ENCODE measurements at regions not wholly inside any gene's neighbourhood (a gene's known extent, or its start where the extent isn't known, plus 50 kb on each side); places are given as distances from the start of the nearest gene placed in this dataset.

- FAIRE-seq (no peak), DNase-seq (ENCODE audit: low read depth in 1 of 2, low spot score in 2 of 2) (no peak)
- CTCF ChIA-PET (ENCODE audit: partially characterized antibody): interaction anchor here (0.6 kb wide), 1 partner anchor 307 kb away, joined by 3 read pairs; no protein-coding TSS in a partner anchor
- H3K9ac ChIP-seq (replicated peaks in 1 of 4; ENCODE audit: extremely low read depth in 1 of 4, low read depth in 3 of 4, low read length in 3 of 4): no peak overlapping the region
- no peaks in the 10 kb centered on the region for H4K20me1 ChIP-seq (replicated peaks in 1 of 2; ENCODE audit: control insufficient read depth in 1 of 2, insufficient read depth in 2 of 2, low read length in 2 of 2)
- H2BK120ac ChIP-seq (replicated peaks; ENCODE audit: low read depth, low read length): no peak overlapping the region
- no peaks in the 10 kb centered on the region for H3K4me1 ChIP-seq (replicated peaks in 1 of 4; ENCODE audit: control insufficient read depth in 3 of 4, insufficient read depth in 4 of 4, low read length in 3 of 4)
- no peaks in the 10 kb centered on the region for H3K9me3 ChIP-seq (ENCODE audit: insufficient read depth in 2 of 2, low read depth in 1 of 2, low read length in 1 of 2)
- no peak overlapping the region for H2BK15ac ChIP-seq (ENCODE audit: low read length)
- no peak overlapping the region for H3K4me2 ChIP-seq (ENCODE audit: insufficient read depth in 1 of 2, low read depth in 2 of 2, low read length in 2 of 2)
- H2BK12ac ChIP-seq (ENCODE audit: low read depth, low read length): no peak overlapping the region
- no peak overlapping the region for H3K56ac ChIP-seq (replicated peaks; ENCODE audit: insufficient read length, low read depth, low read length)
- H2BK20ac ChIP-seq (ENCODE audit: low read length): no peak overlapping the region
- no peak overlapping the region for H3K23ac ChIP-seq (ENCODE audit: insufficient read length)
- H4K8ac ChIP-seq (ENCODE audit: extremely low read depth, insufficient read depth, low read length): no peak overlapping the region
- H3K79me1 ChIP-seq (ENCODE audit: low read depth, low read length): no peaks in the 10 kb centered on the region
- H3K79me2 ChIP-seq (ENCODE audit: control insufficient read depth in 1 of 2, insufficient read depth in 2 of 2, low read length in 2 of 2): no peaks in the 10 kb centered on the region
- POLR2A ChIA-PET (ENCODE audit: partially characterized antibody): no interaction called here
- H4K91ac ChIP-seq (replicated peaks; ENCODE audit: insufficient read length, low read length): no peak overlapping the region
- no peak overlapping the region for H4K5ac ChIP-seq (ENCODE audit: insufficient read length, low read depth, low read length)
- no peak overlapping the region for H3K4me3 ChIP-seq (ENCODE audit: extremely low read depth in 1 of 4, insufficient read depth in 2 of 4, low read depth in 3 of 4, low read length in 4 of 4)
- TF ChIP-seq GABPA (IDR thresholded peaks at IDR 0.05; ENCODE audit: borderline replicate concordance, insufficient read depth, low read length) (no peak), RXRA (IDR thresholded peaks at IDR 0.05; ENCODE audit: insufficient read depth, low read depth, low read length) (no peak), MAX (IDR thresholded peaks at IDR 0.05) (no peak), TCF12 (IDR thresholded peaks at IDR 0.05; ENCODE audit: low read depth, low read length) (no peak), TBP (IDR thresholded peaks at IDR 0.05; ENCODE audit: low read depth, low read length) (no peak), CHD1 (IDR thresholded peaks at IDR 0.05; ENCODE audit: low read depth, low read length) (no peak), ATF2 (IDR thresholded peaks at IDR 0.05; ENCODE audit: low read length) (no peak), SIN3A (conservative IDR thresholded peaks at IDR 0.05 in 1 of 2, IDR thresholded peaks at IDR 0.05 in 1 of 2; ENCODE audit: low read depth in 1 of 2, low read length in 2 of 2) (no peak), CBX5 (IDR thresholded peaks at IDR 0.05; ENCODE audit: low read depth, low read length) (no peak), SAP30 (IDR thresholded peaks at IDR 0.05; ENCODE audit: insufficient read depth, insufficient replicate concordance, low read length) (no peak)
- H3K23me2 ChIP-seq (ENCODE audit: low read depth, low read length): no peaks in the 10 kb centered on the region
- H3K27ac ChIP-seq (ENCODE audit: low read depth, low read length): no peak overlapping the region
- H2AK5ac ChIP-seq (ENCODE audit: low read depth, low read length): no peak overlapping the region
- H2BK5ac ChIP-seq (ENCODE audit: low read depth, low read length): no peak overlapping the region
- H3K36me3 ChIP-seq (ENCODE audit: control insufficient read depth in 2 of 4, insufficient read depth in 4 of 4, low read length in 3 of 4): no peaks in the 10 kb centered on the region
- no peak overlapping the region for H3K4ac ChIP-seq (replicated peaks; ENCODE audit: insufficient read length, low read depth, low read length)
- no peak overlapping the region for H3K14ac ChIP-seq (ENCODE audit: insufficient read length)
- no peaks in the 10 kb centered on the region for H3K27me3 ChIP-seq (replicated peaks in 1 of 4; ENCODE audit: control insufficient read depth in 3 of 4, extremely low read depth in 1 of 4, insufficient read depth in 3 of 4, low read length in 3 of 4)
- no peak overlapping the region for H2AFZ ChIP-seq (ENCODE audit: low read length)
- WGBS, 2 experiments (ENCODE audit: extremely low coverage in 1 of 2, insufficient coverage in 1 of 2, insufficient read length in 1 of 2, insufficient replicate concordance in 2 of 2, low coverage in 1 of 2, low lambda C conversion rate in 2 of 2, missing lambda C conversion rate in 1 of 2): 90% methylated on average over 1 of the region's 1 CpG; no CpG with 5 or more reads in 1 of the 2 experiments
- no peak overlapping the region for H3K18ac ChIP-seq (ENCODE audit: extremely low read depth, low read length)
These were observed 424.4 kb downstream of the TMEM135 start for GRCh38 chr11:87462171-87462570.
